ENCODE measurements at regions not wholly inside any gene's neighbourhood (a gene's known extent, or its start where the extent isn't known, plus 50 kb on each side); places are given as distances from the start of the nearest gene placed in this dataset.

- no peak for DNase-seq (ENCODE audit: low read depth, low spot score)
- TF ChIP-seq CTCF (IDR thresholded peaks at IDR 0.05; ENCODE audit: low read depth, low read length), result no peak
- H3K4me3 ChIP-seq (ENCODE audit: low read depth, low read length), result no peak overlapping the region
- in situ Hi-C loops (cut with HindIII; ENCODE audit: low sequenced_read_pairs), result no loop called here
Measured at GRCh38 chr2:71930049-71930681, 217.5 kb downstream of the CYP26B1 start.

GRCh38 chr2:71929482-71929772 lies 218.2 kb downstream of the CYP26B1 start:
- no peak for DNase-seq (ENCODE audit: low read depth, low spot score)
- TF ChIP-seq CTCF (IDR thresholded peaks at IDR 0.05; ENCODE audit: low read depth, low read length), result no peak
- no peak overlapping the region for H3K4me3 ChIP-seq (ENCODE audit: low read depth, low read length)
- in situ Hi-C loops (cut with HindIII; ENCODE audit: low sequenced_read_pairs), result no loop called here

- TF ChIP-seq CTCF (IDR thresholded peaks at IDR 0.05; ENCODE audit: low read depth, low read length), result no peak
- no peak for DNase-seq (ENCODE audit: low read depth, low spot score)
Measured at GRCh38 chr2:71928734-71929481, 218.8 kb downstream of the CYP26B1 start.

GRCh38 chr2:71927757-71928715 lies 219.6 kb downstream of the CYP26B1 start:
- DNase-seq (ENCODE audit: low read depth, low spot score), result no peak
- in situ Hi-C loops (cut with HindIII; ENCODE audit: low sequenced_read_pairs), result no loop called here
- no peak for TF ChIP-seq CTCF (IDR thresholded peaks at IDR 0.05; ENCODE audit: low read depth, low read length)
- no peak overlapping the region for H3K4me3 ChIP-seq (ENCODE audit: low read depth, low read length)

More at GRCh38 chr2:71928734-71929481, 218.8 kb downstream of the CYP26B1 start:
- in situ Hi-C loops (cut with HindIII; ENCODE audit: low sequenced_read_pairs), result no loop called here
- no peak overlapping the region for H3K4me3 ChIP-seq (ENCODE audit: low read depth, low read length)

- H3K4me3 ChIP-seq (ENCODE audit: low read depth, low read length), result no peak overlapping the region
- TF ChIP-seq CTCF (IDR thresholded peaks at IDR 0.05; ENCODE audit: low read depth, low read length), result no peak
- no peak for DNase-seq (ENCODE audit: low read depth, low spot score)
- in situ Hi-C loops (cut with HindIII; ENCODE audit: low sequenced_read_pairs), result no loop called here
Measured at GRCh38 chr2:71926876-71927756, 220.5 kb downstream of the CYP26B1 start.

- TF ChIP-seq CTCF (IDR thresholded peaks at IDR 0.05; ENCODE audit: low read depth, low read length), result no peak
- no peak for DNase-seq (ENCODE audit: low read depth, low spot score)
- in situ Hi-C loops (cut with HindIII; ENCODE audit: low sequenced_read_pairs), result no loop called here
- H3K4me3 ChIP-seq (ENCODE audit: low read depth, low read length), result no peak overlapping the region
Measured at GRCh38 chr2:71926089-71926447, 221.6 kb downstream of the CYP26B1 start.
